HepG2 (cell line): ENCODE measurements at regions not wholly inside any gene's neighbourhood (a gene's known extent, or its start where the extent isn't known, plus 50 kb on each side); places are given as distances from the start of the nearest gene placed in this dataset.

Experiments used
- ATAC-seq: fragments of 200-7000 bp; cut with Tn5 transposase; 3 replicates; pipeline ENCODE4 v1.9.1; 2020; ENCODE audit warnings: mild to moderate bottlenecking, moderate library complexity
- BruUV-seq: library from RNA; stranded (reverse); fragments of 400-500 nt; replicated peaks from 2 replicates; lab custom pipeline; 2021; lab: Mats Ljungman, UMichigan
- CTCF ChIA-PET: fragments of 300-600 bp; formaldehyde crosslinking; extraction: SDS; loops from one replicate; lab custom pipeline; 2021; ENCODE audit warnings: low total read pairs, inconsistent platforms, low intra/inter-chr PET ratio; lab: Yijun Ruan, JAX
- POLR2A ChIA-PET: fragments of 350-600 bp; sonication (Branson Sonifier 250); formaldehyde crosslinking; loops from one replicate; lab custom pipeline; 2020; ENCODE audit warnings: antibody characterized with exemption, inconsistent platforms; lab: Yijun Ruan, JAX
- DNase-seq: peaks from one replicate; pipeline ENCODE4 v3.0.0-alpha.2; 2015; ENCODE audit warnings: low spot score
- FAIRE-seq: peaks from 3 replicates; lab custom pipeline; 2011; peaks lifted over from hg19 to GRCh38; lab: Jason Lieb, UNC
- H2AFZ ChIP-seq: one replicate; pipeline ENCODE4 v1.6.1; 2011; ENCODE audit warnings: low read length, inconsistent platforms
- H3K27ac ChIP-seq: fragments of 300-600 bp; 3 replicates; pipeline ENCODE4 v1.8.0; 2011; ENCODE audit warnings: mixed run types, mild to moderate bottlenecking, mixed read lengths, low read length, inconsistent platforms; ENCODE audit not compliant: insufficient read depth; ENCODE audit errors: extremely low read length
- H3K27me3 ChIP-seq, 2 experiments: fragments of 200-600 bp in 1 of 2; 2 replicates in 1 of 2; 3 replicates in 1 of 2; pipeline versions ENCODE4 v1.6.0 to v1.8.0; 2011; ENCODE audit warnings: low read length in 2 of 2, mild to moderate bottlenecking in 2 of 2, moderate library complexity in 2 of 2, inconsistent platforms in 1 of 2; ENCODE audit not compliant: insufficient read depth in 2 of 2, control insufficient read depth in 1 of 2
- H3K36me3 ChIP-seq, 2 experiments: fragments of 200-600 bp in 1 of 2; replicated peaks in 1 of 2; 2 replicates in 1 of 2; 3 replicates in 1 of 2; pipeline versions ENCODE4 v1.5.1 to v1.8.0; 2011; ENCODE audit warnings: low read length in 2 of 2, inconsistent platforms in 1 of 2; ENCODE audit not compliant: insufficient read depth in 2 of 2, control insufficient read depth in 1 of 2
- H3K4me1 ChIP-seq: 2 replicates; pipeline ENCODE4 v1.5.1; 2012; ENCODE audit warnings: low read length, inconsistent platforms; ENCODE audit not compliant: insufficient read depth
- H3K4me2 ChIP-seq: 2 replicates; pipeline ENCODE4 v1.6.0; 2011; ENCODE audit warnings: low read depth, low read length, inconsistent platforms
- H3K4me3 ChIP-seq, 3 experiments: fragments of 200-600 bp in 1 of 3; sonication (generic), shearing (Covaris generic) in 1 of 3; replicated peaks in 1 of 3; 2 replicates each; pipeline ENCODE4 v1.5.1; 2011 to 2016; ENCODE audit warnings: low read length in 3 of 3, inconsistent platforms in 2 of 3, low read depth in 2 of 3, mild to moderate bottlenecking in 2 of 3, control low read depth in 1 of 3, mixed read lengths in 1 of 3; ENCODE audit not compliant: insufficient read depth in 1 of 3
- H3K79me2 ChIP-seq: one replicate; pipeline ENCODE4 v1.6.1; 2011; ENCODE audit warnings: low read length, inconsistent platforms; ENCODE audit not compliant: insufficient read depth
- H3K9ac ChIP-seq: 2 replicates; pipeline ENCODE4 v1.6.0; 2011; ENCODE audit warnings: mild to moderate bottlenecking, low read depth, low read length, inconsistent platforms; ENCODE audit not compliant: insufficient read depth
- H3K9me3 ChIP-seq: 2 replicates; pipeline ENCODE4 v1.5.1; 2012; ENCODE audit warnings: mild to moderate bottlenecking, low read length
- H4K20me1 ChIP-seq: 2 replicates; pipeline ENCODE4 v1.6.0; 2011; ENCODE audit warnings: inconsistent platforms, mild to moderate bottlenecking, low read length, moderate library complexity; ENCODE audit not compliant: insufficient read depth
- BATF2 ChIP-seq: sonication (generic); formaldehyde crosslinking; IDR thresholded peaks from 2 replicates; pipeline ENCODE4 v1.8.0; 2022; ENCODE audit warnings: mild to moderate bottlenecking, missing genetic modification reagents, moderate library complexity
- CCDC6 ChIP-seq: sonication (generic); formaldehyde crosslinking; IDR thresholded peaks from 2 replicates; pipeline ENCODE4 v1.8.1; 2022; ENCODE audit warnings: mild to moderate bottlenecking, missing genetic modification reagents, moderate library complexity
- KLF12 ChIP-seq: sonication (generic); formaldehyde crosslinking; IDR thresholded peaks from 2 replicates; pipeline ENCODE4 v1.4.0; 2020; ENCODE audit warnings: missing genetic modification reagents, borderline replicate concordance
- NCOR1 ChIP-seq: fragments of 200-600 bp; sonication (generic); IDR thresholded peaks from 2 replicates; pipeline ENCODE4 v1.7.0; 2017; ENCODE audit warnings: antibody characterized with exemption, low read length, borderline replicate concordance
- NFKB2 ChIP-seq: sonication (generic); formaldehyde crosslinking; IDR thresholded peaks from 2 replicates; pipeline ENCODE4 v1.4.0; 2020; ENCODE audit warnings: missing genetic modification reagents, borderline replicate concordance
- PAXIP1 ChIP-seq: sonication (generic); formaldehyde crosslinking; conservative IDR thresholded peaks from 2 replicates; pipeline ENCODE4 v1.4.0; 2020; ENCODE audit warnings: mild to moderate bottlenecking, missing genetic modification reagents, moderate library complexity
- PHF8 ChIP-seq: sonication (generic); formaldehyde crosslinking; IDR thresholded peaks from 2 replicates; pipeline ENCODE4 v1.5.0; 2020; ENCODE audit warnings: missing genetic modification reagents
- RBAK ChIP-seq: sonication (generic); formaldehyde crosslinking; IDR thresholded peaks from 2 replicates; pipeline ENCODE4 v1.5.1; 2020; ENCODE audit warnings: mild to moderate bottlenecking, missing genetic modification reagents
- REL ChIP-seq: sonication (generic); formaldehyde crosslinking; conservative IDR thresholded peaks from 2 replicates; pipeline ENCODE4 v1.8.0; 2022; ENCODE audit warnings: mild to moderate bottlenecking, missing genetic modification reagents, moderate library complexity
- THYN1 ChIP-seq: sonication (generic); formaldehyde crosslinking; IDR thresholded peaks from 2 replicates; pipeline ENCODE4 v1.8.1; 2023; ENCODE audit warnings: low read depth, mild to moderate bottlenecking, moderate library complexity, missing genetic modification reagents, borderline replicate concordance
- ZKSCAN1 ChIP-seq: fragments of 150-350 bp; IDR thresholded peaks from 2 replicates; pipeline ENCODE4 v1.6.1; 2014; ENCODE audit warnings: low read length
- ZNF232 ChIP-seq: sonication (generic); formaldehyde crosslinking; IDR thresholded peaks from 2 replicates; pipeline ENCODE4 v1.4.0; 2020; ENCODE audit warnings: missing genetic modification reagents, borderline replicate concordance
- ZNF326 ChIP-seq: sonication (generic); formaldehyde crosslinking; IDR thresholded peaks from 2 replicates; pipeline ENCODE4 v1.4.0; 2020; ENCODE audit warnings: missing genetic modification reagents, borderline replicate concordance
- ZNF430 ChIP-seq: sonication (generic); formaldehyde crosslinking; IDR thresholded peaks from 2 replicates; pipeline ENCODE4 v1.9.0; 2021; ENCODE audit warnings: mild to moderate bottlenecking, missing genetic modification reagents
- ZNF468 ChIP-seq: sonication (generic); formaldehyde crosslinking; IDR thresholded peaks from 2 replicates; pipeline ENCODE4 v1.8.0; 2022; ENCODE audit warnings: mild to moderate bottlenecking, moderate library complexity, missing genetic modification reagents
- ZNF597 ChIP-seq: sonication (generic); formaldehyde crosslinking; IDR thresholded peaks from 2 replicates; pipeline ENCODE4 v1.5.0; 2020; ENCODE audit warnings: missing genetic modification reagents
- ZNF639 ChIP-seq: conservative IDR thresholded peaks from 2 replicates; pipeline ENCODE4 v1.6.1; 2018; ENCODE audit warnings: missing genetic modification reagents
- ZNF720 ChIP-seq: sonication (generic); formaldehyde crosslinking; IDR thresholded peaks from 2 replicates; pipeline ENCODE4 v1.4.0; 2020; ENCODE audit warnings: missing genetic modification reagents
- ZNF891 ChIP-seq: sonication (generic); formaldehyde crosslinking; IDR thresholded peaks from 2 replicates; pipeline ENCODE4 v1.5.0; 2020; ENCODE audit warnings: mild to moderate bottlenecking, missing genetic modification reagents
- ZSCAN29 ChIP-seq: sonication (generic); formaldehyde crosslinking; conservative IDR thresholded peaks from 2 replicates; pipeline ENCODE4 v1.4.0; 2020; ENCODE audit warnings: mild to moderate bottlenecking, missing genetic modification reagents
- WGBS: methylation state at CpG from one replicate; pipeline ENCODE4 v1.1.6; 2017; ENCODE audit warnings: low lambda C conversion rate; 5-methylcytosine and 5-hydroxymethylcytosine counted together
- in situ Hi-C: cut with HindIII; loops from 2 replicates; pipeline ENCODE4 v1.10.0; 2017; ENCODE audit warnings: low pct_unique_long_range_greater_than_20kb; ENCODE audit not compliant: extremely low pct_ligation_motif_present
- intact Hi-C: fragments of 100-400 bp; cut with micrococcal nuclease; formaldehyde crosslinking; loops from one replicate; pipeline ENCODE4 v1.10.0; 2022; ENCODE audit not compliant: unreplicated experiment

DNA sequence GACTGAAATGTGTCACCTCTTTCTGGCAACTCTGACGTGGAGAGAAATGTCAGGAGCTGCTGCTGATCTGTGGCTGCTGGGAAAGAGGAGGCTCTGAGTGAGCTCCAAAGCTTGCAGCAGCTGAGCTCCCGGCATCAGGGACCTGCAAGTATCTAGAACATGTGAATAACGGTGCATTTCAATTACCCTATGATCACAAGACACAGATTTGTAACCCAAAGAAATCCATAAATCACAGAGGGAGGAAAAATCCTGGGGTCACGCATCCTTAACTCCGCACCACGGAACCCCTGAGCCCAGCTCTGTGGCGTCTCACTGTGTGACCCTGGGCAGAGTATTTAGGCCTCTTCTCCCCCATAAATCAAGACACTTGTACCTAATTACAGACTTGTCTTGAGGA is 139.8 kb downstream of the IRX2 start:
- Histone ChIP-seq H3K36me3 (no peaks in the 10 kb centered on the region), H3K9me3 (no peaks in the 10 kb centered on the region; the same call in 1 of the 2 replicates), H2AFZ (no peak overlapping the region), H4K20me1 (no peaks in the 10 kb centered on the region), H3K4me3 (no peak overlapping the region), H3K27ac (no peak overlapping the region), H3K79me2 (no peaks in the 10 kb centered on the region), H3K27me3 (peaks cover 1 to 12% of the 10 kb centered on the region in 2 experiments; a peak in 3 of 5 replicates), H3K9ac (no peak overlapping the region), H3K4me2 (no peak overlapping the region), H3K4me1 (no peaks in the 10 kb centered on the region)
- ChIA-PET POLR2A (no interaction called here), CTCF (no interaction called here)
- TF ChIP-seq PAXIP1 (CRISPR knock-in tag) (no peak), REL (CRISPR knock-in tag) (no peak), THYN1 (CRISPR knock-in tag) (no peak), BATF2 (CRISPR knock-in tag) (no peak), CCDC6 (CRISPR knock-in tag) (no peak), ZSCAN29 (CRISPR knock-in tag) (no peak), PHF8 (CRISPR knock-in tag) (no peak), NFKB2 (CRISPR knock-in tag) (no peak), ZNF232 (CRISPR knock-in tag) (no peak), ZNF720 (no peak), ZNF639 (no peak), ZNF468 (no peak), ZNF891 (CRISPR knock-in tag) (no peak), ZNF326 (CRISPR knock-in tag) (no peak), ZNF430 (CRISPR knock-in tag) (no peak), KLF12 (CRISPR knock-in tag) (no peak), NCOR1 (no peak), RBAK (CRISPR knock-in tag) (no peak), ZNF597 (CRISPR knock-in tag) (no peak), ZKSCAN1 (no peak)
- 26% methylated on average over 6 of the region's 7 CpGs for WGBS
- intact Hi-C loops: no loop called here
- BruUV-seq: no TSS peak
- FAIRE-seq: no peak
- DNase-seq: no peak
- in situ Hi-C loops: no loop called here
- ATAC-seq: no peak
